HCT116 (cell line): ENCODE measurements at regions not wholly inside any gene's neighbourhood (a gene's known extent, or its start where the extent isn't known, plus 50 kb on each side); places are given as distances from the start of the nearest gene placed in this dataset.

Experiments used
- CEBPB ChIP-seq: IDR thresholded peaks from 2 replicates; pipeline ENCODE4 v1.6.1; 2012; ENCODE audit warnings: low read depth
- EZH2 ChIP-seq: fragments of 200-600 bp; sonication (generic); IDR thresholded peaks from 2 replicates; pipeline ENCODE4 v1.6.1; 2017; ENCODE audit warnings: antibody characterized with exemption, mixed run types
- EZH2phosphoT487 ChIP-seq: fragments of 200-600 bp; IDR thresholded peaks from 2 replicates; pipeline ENCODE4 v1.6.1; 2018; ENCODE audit warnings: antibody characterized with exemption, borderline replicate concordance
- FOSL1 ChIP-seq: IDR thresholded peaks from 2 replicates; pipeline ENCODE4 v1.6.1; 2012; ENCODE audit warnings: low read depth
- POLR2A ChIP-seq: IDR thresholded peaks from 2 replicates; pipeline ENCODE4 v1.7.0; 2011; ENCODE audit warnings: borderline replicate concordance; ENCODE audit not compliant: insufficient read depth, insufficient read length; ENCODE audit errors: extremely low read depth
- POLR2AphosphoS5 ChIP-seq: IDR thresholded peaks from 2 replicates; pipeline ENCODE4 v1.6.1; 2011; ENCODE audit warnings: mild to moderate bottlenecking, low read depth, low read length, moderate library complexity
- TCF7L2 ChIP-seq: IDR thresholded peaks from 2 replicates; pipeline ENCODE4 v1.7.0; 2011; ENCODE audit warnings: borderline replicate concordance, inconsistent platforms; ENCODE audit not compliant: insufficient read depth, insufficient read length; ENCODE audit errors: extremely low read depth
- YY1 ChIP-seq: IDR thresholded peaks from 2 replicates; pipeline ENCODE4 v1.6.1; 2011; ENCODE audit warnings: low read length, low read depth, moderate library complexity, mild to moderate bottlenecking; ENCODE audit not compliant: insufficient replicate concordance; ENCODE audit errors: extremely low read depth
- ZFX ChIP-seq: fragments of 450-650 bp; IDR thresholded peaks from 2 replicates; pipeline ENCODE4 v1.6.1; 2017
- TF ChIP-seq, protein P1 (sequence below), 3 experiments: fragments of 200-600 bp in 1 of 3; sonication (generic) in 1 of 3; IDR thresholded peaks in 2 of 3; conservative IDR thresholded peaks in 1 of 3; 2 replicates each; pipeline ENCODE4 v1.5.1; 2012 to 2017; ENCODE audit warnings: low read depth in 2 of 3, low read length in 2 of 3, antibody characterized with exemption in 1 of 3, borderline replicate concordance in 1 of 3, control low read depth in 1 of 3, mild to moderate bottlenecking in 1 of 3, mixed read lengths in 1 of 3, mixed run types in 1 of 3, moderate library complexity in 1 of 3; ENCODE audit not compliant: insufficient read depth in 1 of 3
- TF ChIP-seq, protein P2 (sequence below): IDR thresholded peaks from 2 replicates; pipeline ENCODE4 v1.6.1; 2012
- TF ChIP-seq, protein P3 (sequence below): IDR thresholded peaks from 2 replicates; pipeline ENCODE4 v1.6.1; 2012

DNA sequence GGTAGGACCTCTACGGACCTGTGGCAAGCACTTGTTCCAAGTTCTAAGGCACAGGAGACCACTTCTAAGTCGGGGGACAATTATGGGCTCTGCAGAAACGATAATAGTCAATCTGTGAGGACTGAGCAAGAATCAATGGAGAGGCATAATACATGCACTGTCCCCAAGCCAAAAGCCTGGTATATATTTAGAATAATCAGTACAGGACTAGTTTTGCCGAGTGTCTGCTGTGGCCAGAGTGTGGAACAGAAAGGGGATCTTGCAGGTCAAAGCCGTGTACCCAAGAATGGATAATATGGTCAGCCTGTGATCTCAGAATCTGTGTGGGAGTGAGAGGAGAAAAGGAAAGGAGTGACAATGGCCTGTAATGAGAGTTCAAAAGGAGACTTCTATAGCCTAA is 80.2 kb upstream of the GNAO1 start:
- TF ChIP-seq, protein P1, sequence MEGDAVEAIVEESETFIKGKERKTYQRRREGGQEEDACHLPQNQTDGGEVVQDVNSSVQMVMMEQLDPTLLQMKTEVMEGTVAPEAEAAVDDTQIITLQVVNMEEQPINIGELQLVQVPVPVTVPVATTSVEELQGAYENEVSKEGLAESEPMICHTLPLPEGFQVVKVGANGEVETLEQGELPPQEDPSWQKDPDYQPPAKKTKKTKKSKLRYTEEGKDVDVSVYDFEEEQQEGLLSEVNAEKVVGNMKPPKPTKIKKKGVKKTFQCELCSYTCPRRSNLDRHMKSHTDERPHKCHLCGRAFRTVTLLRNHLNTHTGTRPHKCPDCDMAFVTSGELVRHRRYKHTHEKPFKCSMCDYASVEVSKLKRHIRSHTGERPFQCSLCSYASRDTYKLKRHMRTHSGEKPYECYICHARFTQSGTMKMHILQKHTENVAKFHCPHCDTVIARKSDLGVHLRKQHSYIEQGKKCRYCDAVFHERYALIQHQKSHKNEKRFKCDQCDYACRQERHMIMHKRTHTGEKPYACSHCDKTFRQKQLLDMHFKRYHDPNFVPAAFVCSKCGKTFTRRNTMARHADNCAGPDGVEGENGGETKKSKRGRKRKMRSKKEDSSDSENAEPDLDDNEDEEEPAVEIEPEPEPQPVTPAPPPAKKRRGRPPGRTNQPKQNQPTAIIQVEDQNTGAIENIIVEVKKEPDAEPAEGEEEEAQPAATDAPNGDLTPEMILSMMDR (IDR thresholded peaks at IDR 0.05 in 2 of 3, conservative IDR thresholded peaks at IDR 0.05 in 1 of 3; ENCODE audit: borderline replicate concordance in 1 of 3, insufficient read depth in 1 of 3, low read depth in 2 of 3, low read length in 2 of 3), result no peak
- TF ChIP-seq, protein P2, sequence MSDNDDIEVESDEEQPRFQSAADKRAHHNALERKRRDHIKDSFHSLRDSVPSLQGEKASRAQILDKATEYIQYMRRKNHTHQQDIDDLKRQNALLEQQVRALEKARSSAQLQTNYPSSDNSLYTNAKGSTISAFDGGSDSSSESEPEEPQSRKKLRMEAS, result no peak
- TF ChIP-seq EZH2 (no peak), YY1 (no peak), POLR2A (no peak), TCF7L2 (no peak), POLR2AphosphoS5 (no peak), FOSL1 (no peak), CEBPB (no peak), ZFX (no peak), EZH2phosphoT487 (no peak)
- TF ChIP-seq, protein P3, sequence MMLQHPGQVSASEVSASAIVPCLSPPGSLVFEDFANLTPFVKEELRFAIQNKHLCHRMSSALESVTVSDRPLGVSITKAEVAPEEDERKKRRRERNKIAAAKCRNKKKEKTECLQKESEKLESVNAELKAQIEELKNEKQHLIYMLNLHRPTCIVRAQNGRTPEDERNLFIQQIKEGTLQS, result no peak
